A673 (cell line): ENCODE measurements at regions not wholly inside any gene's neighbourhood (a gene's known extent, or its start where the extent isn't known, plus 50 kb on each side); places are given as distances from the start of the nearest gene placed in this dataset.

Source experiments
- CTCF ChIP-seq: fragments of 300-800, 200-600 bp; sonication (generic); conservative IDR thresholded peaks from 2 replicates; pipeline ENCODE4 v1.5.1; 2017; ENCODE audit warnings: low read depth, mild to moderate bottlenecking, antibody characterized with exemption, low read length, moderate library complexity, mixed read lengths
- EZH2 ChIP-seq: fragments of 200-600 bp; sonication (generic); IDR thresholded peaks from 2 replicates; pipeline ENCODE4 v1.6.1; 2017; ENCODE audit warnings: borderline replicate concordance, low read depth, mild to moderate bottlenecking, mixed read lengths, antibody characterized with exemption, low read length; ENCODE audit not compliant: poor library complexity, severe bottlenecking

- no peak for TF ChIP-seq EZH2
- no peak for TF ChIP-seq CTCF
Observed at GRCh38 chr6:14255916-14256315, 138.3 kb downstream of the CD83 start.
